Vagina (tissue), 2 donors: ENCODE measurements at regions not wholly inside any gene's neighbourhood (a gene's known extent, or its start where the extent isn't known, plus 50 kb on each side); places are given as distances from the start of the nearest gene placed in this dataset.

Source experiments
- DNase-seq, 2 donors: peaks; one replicate each; pipeline ENCODE4 v3.0.0-alpha.2; 2017; ENCODE audit errors: extremely low spot score in 2 of 2
- H3K27ac ChIP-seq: fragments of 200-600 bp; sonication (generic); one replicate; pipeline ENCODE4 v1.5.1; 2019
- H3K27me3 ChIP-seq: fragments of 200-600 bp; sonication (generic); one replicate; pipeline ENCODE4 v1.5.1; 2019
- H3K36me3 ChIP-seq, 2 donors: fragments of 200-600 bp; sonication (generic); one replicate each; pipeline ENCODE4 v1.5.1; 2017 to 2019
- H3K4me1 ChIP-seq: fragments of 200-600 bp; sonication (generic); one replicate; pipeline ENCODE4 v1.5.1; 2019
- H3K4me3 ChIP-seq, 2 donors: fragments of 200-600 bp; sonication (generic); 1 replicate in 1 of 2; 2 replicates in 1 of 2; pipeline ENCODE4 v1.5.1; 2016 to 2019
- H3K9me3 ChIP-seq: fragments of 200-600 bp; sonication (generic); one replicate; pipeline ENCODE4 v1.5.1; 2019
- CTCF ChIP-seq, 3 experiments: fragments of 450-650 bp in 2 of 3; fragments of 200-600 bp in 1 of 3; sonication (generic) in 1 of 3; IDR thresholded peaks; one replicate each; pipeline ENCODE4 v1.5.1; 2017 to 2019; ENCODE audit warnings: antibody characterized with exemption in 3 of 3, mild to moderate bottlenecking in 2 of 3, moderate library complexity in 2 of 3
- POLR2A ChIP-seq, 2 donors: fragments of 450-650 bp; IDR thresholded peaks; one replicate each; pipeline ENCODE4 v1.6.1; 2017; ENCODE audit warnings: antibody characterized with exemption in 2 of 2, mild to moderate bottlenecking in 2 of 2, moderate library complexity in 2 of 2
- POLR2AphosphoS5 ChIP-seq, 2 donors: sonication (generic); formaldehyde crosslinking; IDR thresholded peaks; one replicate each; pipeline ENCODE4 v1.9.0; 2017; ENCODE audit warnings: antibody characterized with exemption in 2 of 2, mild to moderate bottlenecking in 2 of 2, low read depth in 1 of 2; ENCODE audit not compliant: insufficient read depth in 1 of 2
- intact Hi-C: fragments of 100-400 bp; cut with DNase I; formaldehyde crosslinking; loops from one replicate; pipeline ENCODE4 v1.15.1; 2023

GRCh38 chr6:17002123-17002522 is 99.7 kb upstream of the STMND1 start:
- intact Hi-C loops: no loop called here
- no peak overlapping the region for H3K27ac ChIP-seq
- no peaks in the 10 kb centered on the region for H3K9me3 ChIP-seq
- H3K27me3 ChIP-seq: no peaks in the 10 kb centered on the region
- no peak for DNase-seq
- H3K4me1 ChIP-seq: peaks cover 11% of the 10 kb centered on the region
- no peak overlapping the region for H3K4me3 ChIP-seq
- TF ChIP-seq POLR2AphosphoS5 (IDR thresholded peaks at IDR 0.05; ENCODE audit: insufficient read depth in 1 of 2, low read depth in 1 of 2) (no peak), CTCF (IDR thresholded peaks at IDR 0.05) (no peak), POLR2A (IDR thresholded peaks at IDR 0.05) (no peak)
- no peaks in the 10 kb centered on the region for H3K36me3 ChIP-seq

GRCh38 chr6:17001188-17001587 is 100.7 kb upstream of the STMND1 start:
- DNase-seq: no peak
- intact Hi-C loops: no loop called here
- Histone ChIP-seq H3K4me3 (no peak overlapping the region), H3K36me3 (no peaks in the 10 kb centered on the region), H3K27ac (no peak overlapping the region), H3K27me3 (no peaks in the 10 kb centered on the region), H3K9me3 (no peaks in the 10 kb centered on the region), H3K4me1 (peaks cover 11% of the 10 kb centered on the region)
- TF ChIP-seq POLR2A (IDR thresholded peaks at IDR 0.05) (no peak), CTCF (IDR thresholded peaks at IDR 0.05) (no peak), POLR2AphosphoS5 (IDR thresholded peaks at IDR 0.05; ENCODE audit: insufficient read depth in 1 of 2, low read depth in 1 of 2) (no peak)

- Histone ChIP-seq H3K4me1 (peaks cover 11% of the 10 kb centered on the region), H3K27me3 (no peaks in the 10 kb centered on the region), H3K36me3 (no peaks in the 10 kb centered on the region), H3K4me3 (no peak overlapping the region), H3K9me3 (no peaks in the 10 kb centered on the region), H3K27ac (no peak overlapping the region)
- no peak for DNase-seq
- intact Hi-C loops: no loop called here
- TF ChIP-seq CTCF (IDR thresholded peaks at IDR 0.05): no peak
- no peak for TF ChIP-seq POLR2A (IDR thresholded peaks at IDR 0.05)
- peak in 1 of 2 donors; percentile 74 for TF ChIP-seq POLR2AphosphoS5 (IDR thresholded peaks at IDR 0.05; ENCODE audit: insufficient read depth in 1 of 2, low read depth in 1 of 2)
These were observed 102.1 kb upstream of the STMND1 start for GRCh38 chr6:16999491-17000436.

GRCh38 chr6:16998461-16998860 is 103.4 kb upstream of the STMND1 start:
- Histone ChIP-seq H3K27me3 (no peaks in the 10 kb centered on the region), H3K4me3 (no peak overlapping the region), H3K36me3 (no peaks in the 10 kb centered on the region), H3K4me1 (peaks cover 11% of the 10 kb centered on the region), H3K9me3 (no peaks in the 10 kb centered on the region), H3K27ac (no peak overlapping the region)
- no peak for DNase-seq
- TF ChIP-seq POLR2AphosphoS5 (IDR thresholded peaks at IDR 0.05; ENCODE audit: insufficient read depth in 1 of 2, low read depth in 1 of 2) (no peak), POLR2A (IDR thresholded peaks at IDR 0.05) (no peak), CTCF (IDR thresholded peaks at IDR 0.05) (no peak)
- intact Hi-C loops: no loop called here
